GM23338 (cell line): ENCODE measurements at regions not wholly inside any gene's neighbourhood (a gene's known extent, or its start where the extent isn't known, plus 50 kb on each side); places are given as distances from the start of the nearest gene placed in this dataset.

Experiments
- ATAC-seq: fragments of 200-7000 bp; cut with Tn5 transposase; 3 replicates; pipeline ENCODE4 v1.9.1; 2020
- DNase-seq: peaks from one replicate; pipeline ENCODE4 v3.0.0-alpha.2; 2015; ENCODE audit warnings: low spot score
- H2AFZ ChIP-seq: fragments of 200-600 bp; sonication (generic); 2 replicates; pipeline ENCODE4 v1.8.0; 2016; ENCODE audit warnings: antibody characterized with exemption, mild to moderate bottlenecking, moderate library complexity
- H3F3A ChIP-seq: fragments of 200-600 bp; sonication (generic); replicated peaks from 2 replicates; pipeline ENCODE4 v1.8.0; 2017; ENCODE audit warnings: antibody characterized with exemption, mixed run types, low read depth
- H3K27ac ChIP-seq: fragments of 200-600 bp; sonication (generic); 2 replicates; pipeline ENCODE4 v1.6.1; 2016; ENCODE audit warnings: low read depth
- H3K27me3 ChIP-seq: fragments of 200-600 bp; sonication (generic); 2 replicates; pipeline ENCODE4 v1.8.0; 2016; ENCODE audit warnings: mild to moderate bottlenecking, mixed run types, moderate library complexity; ENCODE audit not compliant: insufficient read depth
- H3K36me3 ChIP-seq: fragments of 200-600 bp; sonication (generic); 2 replicates; pipeline ENCODE4 v1.8.0; 2016; ENCODE audit warnings: mild to moderate bottlenecking; ENCODE audit not compliant: insufficient read depth
- H3K4me1 ChIP-seq: fragments of 200-600 bp; sonication (generic); 2 replicates; pipeline ENCODE4 v1.8.0; 2016; ENCODE audit warnings: mild to moderate bottlenecking, moderate library complexity; ENCODE audit not compliant: insufficient read depth
- H3K4me2 ChIP-seq: fragments of 200-600 bp; sonication (generic); 2 replicates; pipeline ENCODE4 v1.7.1; 2017; ENCODE audit warnings: mixed run types
- H3K4me3 ChIP-seq: fragments of 200-600 bp; sonication (generic); 2 replicates; pipeline ENCODE4 v1.6.1; 2016; ENCODE audit warnings: mixed run types
- H3K79me2 ChIP-seq: fragments of 200-600 bp; sonication (generic); replicated peaks from 2 replicates; pipeline ENCODE4 v1.8.0; 2017; ENCODE audit warnings: mild to moderate bottlenecking; ENCODE audit not compliant: insufficient read depth
- H3K9me2 ChIP-seq: fragments of 200-600 bp; sonication (generic); 2 replicates; pipeline ENCODE4 v1.8.0; 2017; ENCODE audit not compliant: insufficient read depth
- H4K20me1 ChIP-seq: fragments of 200-600 bp; sonication (generic); replicated peaks from 2 replicates; pipeline ENCODE4 v1.8.0; 2017; ENCODE audit warnings: mild to moderate bottlenecking; ENCODE audit not compliant: insufficient read depth
- H3K27ac Mint-ChIP-seq: 2 replicates; pipeline ENCODE4 v1.8.0; 2020; ENCODE audit warnings: inconsistent platforms, mild to moderate bottlenecking, moderate library complexity, mixed read lengths
- H3K27me3 Mint-ChIP-seq: 3 replicates; pipeline ENCODE4 v1.8.0; 2022; ENCODE audit warnings: low read depth, mild to moderate bottlenecking, moderate library complexity, mixed read lengths, inconsistent platforms; ENCODE audit not compliant: insufficient read depth, poor library complexity
- H3K36me3 Mint-ChIP-seq: 3 replicates; pipeline ENCODE4 v1.8.0; 2021; ENCODE audit warnings: low read depth, mild to moderate bottlenecking, inconsistent platforms, moderate library complexity, mixed read lengths
- H3K4me1 Mint-ChIP-seq: 3 replicates; pipeline ENCODE4 v1.8.0; 2020; ENCODE audit warnings: mild to moderate bottlenecking, inconsistent platforms, mixed read lengths
- H3K4me3 Mint-ChIP-seq: 3 replicates; pipeline ENCODE4 v1.8.0; 2021; ENCODE audit warnings: moderate library complexity, mild to moderate bottlenecking, inconsistent platforms, mixed read lengths
- H3K9me3 Mint-ChIP-seq: 3 replicates; pipeline ENCODE4 v1.8.0; 2020; ENCODE audit warnings: moderate library complexity, mild to moderate bottlenecking, inconsistent platforms, mixed read lengths
- CREB1 ChIP-seq: fragments of 250-450 bp; sonication (Bioruptor Pico); IDR thresholded peaks from 2 replicates; pipeline ENCODE4 v1.5.0; 2020; ENCODE audit warnings: low read depth, mild to moderate bottlenecking, moderate library complexity
- ETS1 ChIP-seq: IDR thresholded peaks from 2 replicates; pipeline ENCODE4 v1.6.1; 2016; ENCODE audit warnings: antibody characterized with exemption
- EZH2 ChIP-seq: fragments of 200-600 bp; sonication (generic); IDR thresholded peaks from one replicate; pipeline ENCODE4 v1.8.0; 2017; ENCODE audit warnings: antibody characterized with exemption, mild to moderate bottlenecking, low read depth; ENCODE audit not compliant: unreplicated experiment
- EZH2phosphoT487 ChIP-seq: fragments of 200-600 bp; sonication (generic); IDR thresholded peaks from one replicate; pipeline ENCODE4 v1.8.1; 2018; ENCODE audit warnings: antibody characterized with exemption; ENCODE audit not compliant: unreplicated experiment
- JUNB ChIP-seq: IDR thresholded peaks from one replicate; pipeline ENCODE4 v1.6.1; 2016; ENCODE audit warnings: antibody characterized with exemption; ENCODE audit not compliant: unreplicated experiment
- NANOG ChIP-seq: IDR thresholded peaks from 2 replicates; pipeline ENCODE4 v1.6.1; 2016; ENCODE audit warnings: antibody characterized with exemption, borderline replicate concordance
- POLR2AphosphoS5 ChIP-seq: IDR thresholded peaks from 2 replicates; pipeline ENCODE4 v1.6.1; 2016; ENCODE audit warnings: antibody characterized with exemption, low read depth
- REST ChIP-seq: IDR thresholded peaks from one replicate; pipeline ENCODE4 v1.6.1; 2018; ENCODE audit warnings: antibody characterized with exemption; ENCODE audit not compliant: unreplicated experiment
- STAT1 ChIP-seq: IDR thresholded peaks from one replicate; pipeline ENCODE4 v1.6.1; 2016; ENCODE audit warnings: antibody characterized with exemption; ENCODE audit not compliant: unreplicated experiment
- ZNF114 ChIP-seq: fragments of 250-450 bp; sonication (Bioruptor Pico); IDR thresholded peaks from 2 replicates; pipeline ENCODE4 v1.5.0; 2020; ENCODE audit warnings: mild to moderate bottlenecking, moderate library complexity
- ZNF331 ChIP-seq: fragments of 250-450 bp; sonication (Bioruptor Pico); IDR thresholded peaks from 2 replicates; pipeline ENCODE4 v1.5.0; 2020; ENCODE audit warnings: low read depth, mild to moderate bottlenecking, moderate library complexity
- ZNF462 ChIP-seq: fragments of 250-450 bp; sonication (Bioruptor Pico); IDR thresholded peaks from 2 replicates; pipeline ENCODE4 v1.5.0; 2020; ENCODE audit warnings: mild to moderate bottlenecking, moderate library complexity
- TF ChIP-seq, protein P1 (sequence below), 2 experiments: fragments of 200-600 bp in 1 of 2; sonication (generic) in 1 of 2; conservative IDR thresholded peaks; 2 replicates each; pipeline versions ENCODE4 v1.5.1 to v1.6.1; 2016 to 2017; ENCODE audit warnings: antibody characterized with exemption in 2 of 2, low read depth in 2 of 2, mild to moderate bottlenecking in 2 of 2, moderate library complexity in 1 of 2

- H3K4me3 ChIP-seq = no peak overlapping the region
- H3K36me3 Mint-ChIP-seq = peaks cover 4% of the 10 kb centered on the region; the same call in 2 of the 3 replicates
- H3K4me1 Mint-ChIP-seq = no peaks in the 10 kb centered on the region
- H3K4me3 Mint-ChIP-seq = no peak overlapping the region
- H2AFZ ChIP-seq = no peak overlapping the region
- ATAC-seq (no peak), DNase-seq (no peak)
- peaks cover 15% of the 10 kb centered on the region for H3K9me3 Mint-ChIP-seq
- no peaks in the 10 kb centered on the region for H3K4me1 ChIP-seq
- H3K27ac ChIP-seq = no peak overlapping the region
- H3K79me2 ChIP-seq = no peaks in the 10 kb centered on the region
- no peaks in the 10 kb centered on the region for H4K20me1 ChIP-seq
- H3F3A ChIP-seq = no peaks in the 10 kb centered on the region
- H3K9me2 ChIP-seq = no peaks in the 10 kb centered on the region
- TF ChIP-seq EZH2 (no peak), STAT1 (no peak), ZNF462 (CRISPR knock-in tag) (no peak), JUNB (no peak), NANOG (no peak), EZH2phosphoT487 (no peak), ZNF114 (CRISPR knock-in tag) (no peak), REST (no peak), CREB1 (no peak), ZNF331 (CRISPR knock-in tag) (no peak), POLR2AphosphoS5 (no peak), ETS1 (no peak)
- TF ChIP-seq, protein P1, sequence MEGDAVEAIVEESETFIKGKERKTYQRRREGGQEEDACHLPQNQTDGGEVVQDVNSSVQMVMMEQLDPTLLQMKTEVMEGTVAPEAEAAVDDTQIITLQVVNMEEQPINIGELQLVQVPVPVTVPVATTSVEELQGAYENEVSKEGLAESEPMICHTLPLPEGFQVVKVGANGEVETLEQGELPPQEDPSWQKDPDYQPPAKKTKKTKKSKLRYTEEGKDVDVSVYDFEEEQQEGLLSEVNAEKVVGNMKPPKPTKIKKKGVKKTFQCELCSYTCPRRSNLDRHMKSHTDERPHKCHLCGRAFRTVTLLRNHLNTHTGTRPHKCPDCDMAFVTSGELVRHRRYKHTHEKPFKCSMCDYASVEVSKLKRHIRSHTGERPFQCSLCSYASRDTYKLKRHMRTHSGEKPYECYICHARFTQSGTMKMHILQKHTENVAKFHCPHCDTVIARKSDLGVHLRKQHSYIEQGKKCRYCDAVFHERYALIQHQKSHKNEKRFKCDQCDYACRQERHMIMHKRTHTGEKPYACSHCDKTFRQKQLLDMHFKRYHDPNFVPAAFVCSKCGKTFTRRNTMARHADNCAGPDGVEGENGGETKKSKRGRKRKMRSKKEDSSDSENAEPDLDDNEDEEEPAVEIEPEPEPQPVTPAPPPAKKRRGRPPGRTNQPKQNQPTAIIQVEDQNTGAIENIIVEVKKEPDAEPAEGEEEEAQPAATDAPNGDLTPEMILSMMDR (conservative IDR thresholded peaks at IDR 0.05; ENCODE audit: low read depth in 2 of 2) = no peak
- H3K27me3 Mint-ChIP-seq = peaks cover 4% of the 10 kb centered on the region
- no peak overlapping the region for H3K27ac Mint-ChIP-seq
- no peaks in the 10 kb centered on the region for H3K36me3 ChIP-seq
- no peak overlapping the region for H3K4me2 ChIP-seq
- H3K27me3 ChIP-seq = no peaks in the 10 kb centered on the region
These were observed 461.4 kb downstream of the SPATA31D1 start for GRCh38 chr9:82449986-82450385.
